H1 (cell line): ENCODE measurements at regions not wholly inside any gene's neighbourhood (a gene's known extent, or its start where the extent isn't known, plus 50 kb on each side); places are given as distances from the start of the nearest gene placed in this dataset.
A peak's percentile ranks its signal among the peaks of the same experiment; 100 is the strongest.

Source experiments
- CTCF ChIA-PET: fragments of 300-600 bp; sonication (Branson Sonifier 250); formaldehyde crosslinking; loops from one replicate; lab custom pipeline; 2021; ENCODE audit not compliant: partially characterized antibody; lab: Charles Lee
- POLR2A ChIA-PET: fragments of 300-600 bp; sonication (Branson Sonifier 250); formaldehyde crosslinking; loops from one replicate; lab custom pipeline; 2021; ENCODE audit warnings: inconsistent platforms; ENCODE audit not compliant: partially characterized antibody; lab: Charles Lee
- DNase-seq, 2 experiments: peaks; one replicate each; pipeline versions ENCODE4 v3.0.0 to v3.0.0-alpha.2; 2010 to 2022; ENCODE audit warnings: low spot score in 2 of 2, low read depth in 1 of 2, mixed read lengths in 1 of 2
- FAIRE-seq: peaks from 2 replicates; lab custom pipeline; 2011; peaks lifted over from hg19 to GRCh38; lab: Jason Lieb, UNC
- H2AFZ ChIP-seq: 2 replicates; pipeline ENCODE4 v1.8.1; 2012; ENCODE audit warnings: low read length, inconsistent platforms
- H2AK5ac ChIP-seq: 2 replicates; pipeline ENCODE4 v1.6.1; 2013; ENCODE audit warnings: low read depth, low read length
- H2BK120ac ChIP-seq: replicated peaks from 2 replicates; pipeline ENCODE3; 2013; ENCODE audit warnings: low read depth, low read length, inconsistent platforms
- H2BK12ac ChIP-seq: 2 replicates; pipeline ENCODE4 v1.6.1; 2013; ENCODE audit warnings: low read depth, low read length
- H2BK15ac ChIP-seq: 2 replicates; pipeline ENCODE4 v1.6.1; 2013; ENCODE audit warnings: low read length
- H2BK20ac ChIP-seq: 2 replicates; pipeline ENCODE4 v1.6.1; 2013; ENCODE audit warnings: low read length
- H2BK5ac ChIP-seq: 2 replicates; pipeline ENCODE4 v1.6.1; 2013; ENCODE audit warnings: low read depth, low read length
- H3K14ac ChIP-seq: 2 replicates; pipeline ENCODE4 v1.6.1; 2013; ENCODE audit warnings: inconsistent platforms; ENCODE audit not compliant: insufficient read length
- H3K18ac ChIP-seq: 2 replicates; pipeline ENCODE4 v1.6.1; 2013; ENCODE audit warnings: low read length; ENCODE audit errors: extremely low read depth
- H3K23ac ChIP-seq: 2 replicates; pipeline ENCODE4 v1.6.1; 2013; ENCODE audit warnings: inconsistent platforms; ENCODE audit not compliant: insufficient read length
- H3K23me2 ChIP-seq: 2 replicates; pipeline ENCODE4 v1.6.1; 2013; ENCODE audit warnings: low read depth, low read length
- H3K27ac ChIP-seq: 2 replicates; pipeline ENCODE4 v1.6.1; 2011; ENCODE audit warnings: low read depth, low read length, inconsistent platforms
- H3K27me3 ChIP-seq, 4 experiments: replicated peaks in 1 of 4; 1 replicate in 1 of 4; 2 replicates in 3 of 4; pipeline versions ENCODE4 v1.6.1 to v1.8.1; 2011 to 2013; ENCODE audit warnings: low read length in 3 of 4, mild to moderate bottlenecking in 3 of 4, inconsistent platforms in 2 of 4, mixed read lengths in 2 of 4, moderate library complexity in 1 of 4; ENCODE audit not compliant: control insufficient read depth in 3 of 4, insufficient read depth in 3 of 4; ENCODE audit errors: extremely low read depth in 1 of 4
- H3K36me3 ChIP-seq, 4 experiments: 2 replicates each; pipeline versions ENCODE4 v1.6.1 to v1.8.1; 2011 to 2013; ENCODE audit warnings: mild to moderate bottlenecking in 4 of 4, low read length in 3 of 4, moderate library complexity in 2 of 4, control low read depth in 1 of 4, inconsistent platforms in 1 of 4; ENCODE audit not compliant: insufficient read depth in 4 of 4, control insufficient read depth in 2 of 4
- H3K4ac ChIP-seq: replicated peaks from 2 replicates; pipeline ENCODE3; 2013; ENCODE audit warnings: low read length, low read depth, mixed read lengths, inconsistent platforms; ENCODE audit not compliant: insufficient read length
- H3K4me1 ChIP-seq, 4 experiments: replicated peaks in 1 of 4; 1 replicate in 1 of 4; 2 replicates in 3 of 4; pipeline versions ENCODE4 v1.6.1 to v1.8.1; 2011 to 2013; ENCODE audit warnings: low read length in 3 of 4, inconsistent platforms in 2 of 4, mixed read lengths in 1 of 4; ENCODE audit not compliant: insufficient read depth in 4 of 4, control insufficient read depth in 3 of 4
- H3K4me2 ChIP-seq, 2 experiments: 2 replicates each; pipeline versions ENCODE4 v1.6.1 to v1.8.1; 2011 to 2013; ENCODE audit warnings: low read depth in 2 of 2, low read length in 2 of 2, control low read depth in 1 of 2, inconsistent platforms in 1 of 2, mild to moderate bottlenecking in 1 of 2; ENCODE audit not compliant: insufficient read depth in 1 of 2
- H3K4me3 ChIP-seq, 4 experiments: fragments of 200-600, 300-600 bp in 1 of 4; sonication (generic), shearing (Covaris generic), sonication (Bioruptor Twin) in 1 of 4; 2 replicates each; pipeline versions ENCODE4 v1.5.1 to v1.8.1; 2011 to 2016; ENCODE audit warnings: low read length in 4 of 4, low read depth in 3 of 4, control low read depth in 2 of 4, inconsistent platforms in 2 of 4, mild to moderate bottlenecking in 2 of 4, mixed read lengths in 1 of 4, moderate library complexity in 1 of 4; ENCODE audit not compliant: insufficient read depth in 2 of 4; ENCODE audit errors: extremely low read depth in 1 of 4
- H3K56ac ChIP-seq: replicated peaks from 2 replicates; pipeline ENCODE3; 2013; ENCODE audit warnings: low read depth, mild to moderate bottlenecking, mixed read lengths, low read length, inconsistent platforms; ENCODE audit not compliant: insufficient read length
- H3K79me1 ChIP-seq: 2 replicates; pipeline ENCODE4 v1.6.1; 2013; ENCODE audit warnings: low read depth, low read length, control low read depth
- H3K79me2 ChIP-seq, 2 experiments: 2 replicates each; pipeline versions ENCODE4 v1.6.1 to v1.8.1; 2012 to 2013; ENCODE audit warnings: low read length in 2 of 2, mild to moderate bottlenecking in 2 of 2, inconsistent platforms in 1 of 2; ENCODE audit not compliant: insufficient read depth in 2 of 2, control insufficient read depth in 1 of 2
- H3K9ac ChIP-seq, 4 experiments: replicated peaks in 1 of 4; 1 replicate in 1 of 4; 2 replicates in 3 of 4; pipeline versions ENCODE4 v1.6.1 to v1.8.1; 2011 to 2013; ENCODE audit warnings: low read depth in 3 of 4, low read length in 3 of 4, control low read depth in 2 of 4, mild to moderate bottlenecking in 2 of 4, moderate library complexity in 2 of 4, inconsistent platforms in 1 of 4; ENCODE audit errors: extremely low read depth in 1 of 4
- H3K9me3 ChIP-seq, 2 experiments: 2 replicates each; pipeline versions ENCODE4 v1.6.1 to v1.8.1; 2012 to 2013; ENCODE audit warnings: mild to moderate bottlenecking in 2 of 2, moderate library complexity in 2 of 2, control low read depth in 1 of 2, inconsistent platforms in 1 of 2, low read depth in 1 of 2, low read length in 1 of 2, mixed read lengths in 1 of 2; ENCODE audit not compliant: insufficient read depth in 2 of 2
- H4K20me1 ChIP-seq, 2 experiments: replicated peaks in 1 of 2; 2 replicates each; pipeline versions ENCODE3 to v1.8.1; 2011 to 2013; ENCODE audit warnings: inconsistent platforms in 2 of 2, low read length in 2 of 2, mild to moderate bottlenecking in 1 of 2; ENCODE audit not compliant: insufficient read depth in 2 of 2, control insufficient read depth in 1 of 2
- H4K5ac ChIP-seq: 2 replicates; pipeline ENCODE4 v1.6.1; 2013; ENCODE audit warnings: low read length, low read depth, mixed read lengths, inconsistent platforms; ENCODE audit not compliant: insufficient read length
- H4K8ac ChIP-seq: 2 replicates; pipeline ENCODE4 v1.8.0; 2013; ENCODE audit warnings: mild to moderate bottlenecking, moderate library complexity, low read length, inconsistent platforms; ENCODE audit not compliant: insufficient read depth; ENCODE audit errors: extremely low read depth
- H4K91ac ChIP-seq: replicated peaks from 2 replicates; pipeline ENCODE3; 2013; ENCODE audit warnings: low read length, mixed read lengths, inconsistent platforms; ENCODE audit not compliant: insufficient read length
- BACH1 ChIP-seq: IDR thresholded peaks from 2 replicates; pipeline ENCODE4 v1.6.1; 2012; ENCODE audit warnings: low read length, improper control_type of control experiment
- GTF2F1 ChIP-seq: IDR thresholded peaks from 2 replicates; pipeline ENCODE4 v1.6.1; 2012; ENCODE audit warnings: low read depth, low read length, improper control_type of control experiment, borderline replicate concordance
- JUN ChIP-seq: IDR thresholded peaks from 2 replicates; pipeline ENCODE4 v1.6.1; 2011; ENCODE audit warnings: low read depth, mild to moderate bottlenecking, improper control_type of control experiment, low read length
- TCF12 ChIP-seq: IDR thresholded peaks from 2 replicates; pipeline ENCODE4 v1.6.1; 2011; ENCODE audit warnings: low read depth, mild to moderate bottlenecking, low read length
- TEAD4 ChIP-seq: IDR thresholded peaks from 2 replicates; pipeline ENCODE4 v1.6.1; 2012; ENCODE audit warnings: low read depth, low read length, inconsistent platforms, mixed read lengths
- WGBS, 2 experiments: shearing (Covaris generic) in 1 of 2; methylation state at CpG; one replicate each; pipeline versions ENCODE4 v1.1.6 to v1.1.7; 2013 to 2015; ENCODE audit warnings: low lambda C conversion rate in 2 of 2, mixed read lengths in 2 of 2, inconsistent platforms in 1 of 2, low coverage in 1 of 2, missing lambda C conversion rate in 1 of 2; ENCODE audit not compliant: insufficient replicate concordance in 2 of 2, insufficient coverage in 1 of 2, insufficient read length in 1 of 2; ENCODE audit errors: extremely low coverage in 1 of 2, missing lambda C conversion rate in 1 of 2; 5-methylcytosine and 5-hydroxymethylcytosine counted together

DNA sequence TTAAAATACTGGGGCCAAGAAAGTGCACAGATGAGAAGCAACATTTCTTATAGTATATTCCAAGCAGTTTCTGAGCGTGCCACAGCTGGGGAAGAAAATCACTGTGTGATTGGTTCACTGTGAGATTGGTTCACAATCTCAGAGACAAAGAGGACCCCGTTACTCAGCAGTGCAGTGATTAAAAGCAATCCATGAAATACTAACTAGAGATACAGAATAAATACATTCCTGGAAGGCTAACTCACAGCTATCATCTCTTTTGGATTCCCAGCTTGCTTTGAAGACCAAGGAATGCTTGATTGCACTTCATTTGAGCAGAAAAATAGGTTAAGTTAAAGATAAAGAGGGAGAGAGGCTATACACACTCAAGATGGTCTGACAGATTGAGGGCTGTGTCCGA, 132.1 kb upstream of the RAPGEF2 start:
- Histone ChIP-seq H3K4me1 (peaks cover 0 to 2% (median 0%) of the 10 kb centered on the region in 4 experiments; a peak in 1 of 7 replicates), H3K18ac (no peak overlapping the region), H3K4me3 (no peak overlapping the region), H3K9ac (no peak overlapping the region), H4K91ac (no peak overlapping the region), H3K27ac (no peak overlapping the region), H3K56ac (no peak overlapping the region), H4K20me1 (no peaks in the 10 kb centered on the region), H3K36me3 (no peaks in the 10 kb centered on the region), H3K27me3 (no peaks in the 10 kb centered on the region), H4K8ac (no peak overlapping the region), H2BK15ac (no peak overlapping the region), H3K14ac (no peak overlapping the region), H3K23ac (no peak overlapping the region), H2BK120ac (no peak overlapping the region), H3K4me2 (no peak overlapping the region), H4K5ac (no peak overlapping the region), H2BK12ac (no peak overlapping the region), H2BK5ac (no peak overlapping the region), H3K9me3 (no peaks in the 10 kb centered on the region), H2AFZ (peak overlapping the region; percentile 18; the same call in 1 of the 2 replicates), H3K23me2 (no peaks in the 10 kb centered on the region), H3K79me1 (no peaks in the 10 kb centered on the region), H3K79me2 (no peaks in the 10 kb centered on the region), H3K4ac (no peak overlapping the region), H2BK20ac (no peak overlapping the region), H2AK5ac (no peak overlapping the region)
- TF ChIP-seq BACH1 (no peak), TCF12 (no peak), TEAD4 (no peak), JUN (no peak), GTF2F1 (no peak)
- DNase-seq (no peak), FAIRE-seq (no peak)
- CTCF ChIA-PET: interaction anchor here (1.2 to 1.3 kb wide), 2 partner anchors 9 to 21 kb away, joined by 3 to 6 read pairs; no protein-coding TSS in a partner anchor
- WGBS, 2 experiments: 91% methylated on average over 3 of the region's 3 CpGs; no CpG with 5 or more reads in 1 of the 2 experiments
- POLR2A ChIA-PET: no interaction called here
